Ishikawa (cell line): ENCODE measurements at regions not wholly inside any gene's neighbourhood (a gene's known extent, or its start where the extent isn't known, plus 50 kb on each side); places are given as distances from the start of the nearest gene placed in this dataset.

Source experiments
- RAD21 ChIP-seq: IDR thresholded peaks from 2 replicates; pipeline ENCODE4 v1.6.1; 2012; ENCODE audit warnings: low read depth
- TAF1 ChIP-seq: IDR thresholded peaks from 2 replicates; pipeline ENCODE4 v1.6.1; 2012; ENCODE audit warnings: low read depth, mild to moderate bottlenecking
- TEAD4 ChIP-seq: IDR thresholded peaks from 2 replicates; pipeline ENCODE4 v1.6.1; 2012
- TF ChIP-seq, protein P1 (sequence below): IDR thresholded peaks from 2 replicates; pipeline ENCODE4 v1.6.1; 2012

DNA sequence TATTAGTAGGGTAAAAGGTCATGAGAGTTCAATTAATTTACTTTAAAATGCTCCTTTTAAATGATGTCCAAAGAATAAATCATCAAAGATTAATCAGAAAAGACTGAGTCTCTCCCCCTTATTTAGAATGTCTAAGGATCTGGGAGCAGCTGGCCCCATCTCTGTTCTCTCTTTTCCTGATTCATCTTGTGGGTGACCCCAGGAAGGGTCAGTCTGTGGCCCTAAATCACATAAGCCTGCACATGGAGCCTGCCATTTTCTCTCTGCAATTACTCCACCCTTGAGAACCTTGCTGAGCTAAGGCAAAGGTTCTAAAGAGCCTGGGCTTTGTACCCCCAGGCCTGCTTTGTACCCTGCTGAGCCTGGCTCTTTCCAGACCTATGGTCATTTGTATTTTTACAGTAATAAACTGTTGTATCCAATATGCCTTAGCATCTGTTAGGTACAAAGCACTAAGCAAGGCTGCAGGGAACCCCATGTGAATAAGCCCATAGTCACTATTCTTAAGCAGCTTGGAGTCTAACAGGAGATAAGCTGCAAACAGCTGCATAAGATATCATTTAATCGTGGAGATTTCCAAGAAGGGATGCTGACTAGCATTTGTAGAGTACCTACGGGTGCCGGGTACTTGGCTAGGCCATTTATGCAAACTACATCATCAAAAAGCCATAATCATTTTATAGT is 431.0 kb upstream of the MARCKS start:
- no peak for TF ChIP-seq TAF1
- no peak for TF ChIP-seq TEAD4
- TF ChIP-seq RAD21: no peak
- TF ChIP-seq, protein P1, sequence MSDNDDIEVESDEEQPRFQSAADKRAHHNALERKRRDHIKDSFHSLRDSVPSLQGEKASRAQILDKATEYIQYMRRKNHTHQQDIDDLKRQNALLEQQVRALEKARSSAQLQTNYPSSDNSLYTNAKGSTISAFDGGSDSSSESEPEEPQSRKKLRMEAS: no peak
